Hippocampal formation (tissue), 2 donors: ENCODE measurements at regions not wholly inside any gene's neighbourhood (a gene's known extent, or its start where the extent isn't known, plus 50 kb on each side); places are given as distances from the start of the nearest gene placed in this dataset.

Experiments used
- DNase-seq, 2 donors: peaks; one replicate each; lab custom pipeline; 2025; lab: John Stamatoyannopoulos, UW

DNA sequence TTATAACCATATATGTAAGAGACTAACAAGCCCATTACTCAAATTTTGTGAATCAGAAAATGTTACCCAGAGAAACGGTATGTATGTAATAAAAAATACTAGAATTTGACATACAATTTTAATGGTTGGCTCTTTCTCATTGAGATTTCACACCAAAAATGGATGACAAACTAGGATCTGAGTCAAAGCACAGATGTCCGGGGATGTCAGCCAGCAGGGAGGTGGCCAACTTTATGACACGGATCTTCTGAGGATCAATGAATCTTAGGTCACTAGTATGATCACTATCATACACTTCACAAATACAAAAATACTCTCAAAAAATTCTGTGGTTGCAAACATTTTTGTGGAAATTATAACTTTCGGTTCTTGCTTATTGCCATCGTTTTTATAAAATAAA is 173.5 kb upstream of the NFE2L3 start:
- no peak for DNase-seq

DNA sequence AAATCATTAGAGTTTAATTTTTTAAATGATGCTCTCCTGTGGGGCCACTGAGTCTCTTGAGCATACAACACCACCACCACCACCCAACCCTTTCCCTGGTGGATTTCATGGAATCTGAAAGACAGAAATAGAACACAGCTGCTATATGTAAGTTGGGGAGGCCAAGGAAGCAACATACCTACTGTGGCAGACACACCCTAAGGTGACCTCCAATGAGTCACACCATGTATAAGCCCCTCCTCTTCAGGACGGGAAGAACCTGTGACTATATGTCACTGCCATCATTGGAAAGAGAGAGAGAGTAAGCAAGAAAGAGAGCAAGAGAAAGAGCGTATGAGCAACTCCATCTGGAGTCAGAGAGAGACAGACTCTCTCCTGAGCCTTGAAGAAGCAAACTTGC is 172.4 kb upstream of the NFE2L3 start:
- DNase-seq, result no peak

DNA sequence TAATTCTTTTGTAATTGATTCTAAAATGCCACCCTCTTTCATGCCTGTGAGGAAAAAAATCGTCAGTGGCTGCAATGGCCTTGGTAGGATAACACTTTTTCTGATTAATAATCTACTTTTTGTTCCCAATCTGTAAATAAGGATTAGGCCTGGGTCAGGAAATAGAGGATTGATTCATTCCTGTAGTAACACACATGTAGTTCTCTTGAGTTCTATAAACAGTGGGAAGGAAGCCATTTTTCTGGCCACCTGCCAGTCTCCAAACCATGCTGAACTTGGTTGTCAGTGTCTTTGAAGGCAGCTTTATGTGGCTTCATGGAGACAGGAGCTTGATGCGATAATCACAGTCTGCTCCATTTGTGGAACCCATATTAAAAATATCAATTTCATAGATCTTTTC is 169.3 kb upstream of the NFE2L3 start:
- no peak for DNase-seq

DNA sequence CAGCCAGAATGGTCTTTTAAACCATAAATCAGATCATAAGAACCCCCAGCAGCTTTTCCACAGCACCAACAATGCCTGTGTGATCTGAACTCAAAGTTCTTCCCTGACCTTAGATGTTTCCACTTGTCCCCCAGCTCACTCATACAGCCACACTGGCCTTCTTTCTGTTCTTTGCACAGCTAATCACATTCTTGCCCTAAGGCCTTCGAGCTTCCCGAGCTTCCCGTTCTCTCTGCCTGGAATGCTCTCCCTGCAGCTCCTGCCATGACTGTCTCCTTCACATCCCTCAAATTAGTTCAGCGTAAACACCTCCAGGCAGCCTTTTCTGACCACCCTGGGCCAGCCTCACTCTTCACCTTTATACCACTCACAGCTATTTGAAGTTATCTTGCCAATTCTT is 166.8 kb upstream of the NFE2L3 start:
- DNase-seq, result no peak

DNA sequence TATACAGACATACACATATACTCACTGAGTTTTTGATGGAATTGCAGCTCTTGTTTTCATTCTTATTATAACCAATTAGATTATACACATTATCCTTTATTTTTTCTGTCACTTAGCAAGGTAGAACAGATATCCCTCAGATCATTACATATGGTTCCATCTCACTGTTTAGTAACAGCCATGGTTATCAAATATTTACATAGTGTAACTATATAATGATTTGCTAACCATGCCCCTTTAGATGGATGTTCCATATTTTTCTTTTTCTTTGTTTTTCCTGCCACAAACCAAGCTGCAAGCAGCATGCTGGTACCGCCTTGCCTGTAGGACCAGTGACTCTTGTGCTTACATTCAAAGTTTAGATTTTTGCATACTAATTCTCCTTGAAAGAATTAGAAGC is 163.4 kb upstream of the NFE2L3 start:
- no peak for DNase-seq

DNA sequence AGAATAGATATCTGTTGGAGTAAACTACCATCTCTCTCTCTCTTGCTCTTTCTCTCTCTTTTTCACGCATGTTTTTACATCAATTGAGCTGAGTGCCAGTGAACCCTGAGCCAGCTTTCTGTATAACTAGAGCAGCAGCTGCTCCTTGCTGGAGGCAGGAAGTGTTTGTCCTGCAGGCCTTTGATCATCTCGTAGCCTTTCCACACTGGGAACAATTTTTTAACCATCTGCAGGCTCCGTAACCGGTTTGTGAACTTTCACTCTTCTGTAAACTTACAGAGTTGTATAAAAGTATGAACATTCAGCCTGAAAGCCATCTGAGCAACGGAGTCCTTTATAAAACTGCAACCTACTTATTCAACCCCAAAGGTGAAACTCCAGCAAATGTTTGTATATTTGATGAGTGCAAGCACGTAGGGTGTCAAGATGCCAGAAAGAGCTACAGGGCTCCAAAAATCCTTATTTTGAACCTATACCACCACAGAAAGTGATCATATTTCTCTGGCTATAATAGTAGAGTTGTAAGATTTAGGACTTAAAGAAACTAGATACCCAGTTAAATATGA is 162.8 kb upstream of the NFE2L3 start:
- no peak for DNase-seq

DNA sequence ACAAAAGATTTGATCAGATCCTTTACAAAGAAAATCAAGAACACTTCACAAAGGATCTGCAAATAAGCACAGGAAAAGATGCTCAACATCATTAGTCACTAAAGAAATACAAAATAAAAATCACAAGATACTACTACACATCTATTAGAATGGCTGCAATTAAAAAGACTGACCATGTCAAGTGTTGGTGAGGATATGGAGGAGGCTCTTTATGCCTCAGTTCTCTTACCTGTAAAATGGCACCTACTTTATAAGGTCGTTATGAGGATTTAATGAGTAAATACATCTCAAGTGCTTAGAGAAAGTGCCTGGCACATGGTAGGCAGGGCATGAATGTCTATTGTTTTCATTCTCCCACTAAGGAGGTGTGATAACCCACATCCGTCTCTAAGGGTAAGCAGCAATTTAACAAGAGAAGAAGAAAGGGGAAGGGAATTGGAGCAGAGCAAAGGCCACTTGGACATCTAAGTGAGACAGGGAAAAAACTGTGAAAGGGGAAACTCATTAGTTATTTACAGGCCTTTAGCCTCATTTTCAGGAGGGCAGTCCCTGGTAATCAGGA is 157.5 kb upstream of the NFE2L3 start:
- no peak for DNase-seq

DNA sequence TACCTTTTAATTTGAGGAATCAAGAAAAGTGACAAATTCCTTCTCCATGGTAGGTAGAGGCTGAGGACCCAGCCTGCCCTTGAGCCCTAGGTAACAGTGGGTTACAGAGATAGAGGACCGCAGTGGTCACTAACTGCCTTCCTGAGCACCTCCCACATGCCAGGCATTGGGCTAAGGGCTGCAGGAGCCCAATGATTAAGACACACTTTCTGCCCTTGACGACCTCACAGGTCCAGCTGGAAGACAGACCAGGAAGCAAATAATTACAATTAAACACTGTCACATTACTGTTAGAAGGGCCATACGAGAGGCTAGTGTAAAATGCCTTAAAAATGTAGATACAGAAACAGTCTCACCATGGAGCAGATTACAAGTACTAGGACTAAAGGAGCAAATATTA is 156.8 kb upstream of the NFE2L3 start:
- DNase-seq, result no peak

DNA sequence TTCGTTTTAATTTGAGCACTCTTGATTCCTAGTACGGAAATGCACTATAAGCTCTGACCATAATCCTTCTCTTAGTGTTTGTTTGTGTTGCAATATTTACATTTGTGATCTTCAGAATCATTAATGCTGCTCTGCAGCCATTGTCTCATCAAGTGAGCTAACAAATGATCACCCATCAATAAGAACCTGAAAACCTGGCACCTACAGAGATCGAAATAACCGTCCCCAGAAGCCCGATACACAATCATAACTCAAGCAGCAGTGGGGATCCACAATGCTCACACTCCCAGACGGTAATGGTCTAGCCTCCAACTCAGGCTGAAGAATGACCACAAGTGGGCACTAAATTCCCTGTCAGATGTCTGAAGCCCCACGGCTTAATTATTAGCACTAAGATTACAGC is 156.0 kb upstream of the NFE2L3 start:
- no peak for DNase-seq

DNA sequence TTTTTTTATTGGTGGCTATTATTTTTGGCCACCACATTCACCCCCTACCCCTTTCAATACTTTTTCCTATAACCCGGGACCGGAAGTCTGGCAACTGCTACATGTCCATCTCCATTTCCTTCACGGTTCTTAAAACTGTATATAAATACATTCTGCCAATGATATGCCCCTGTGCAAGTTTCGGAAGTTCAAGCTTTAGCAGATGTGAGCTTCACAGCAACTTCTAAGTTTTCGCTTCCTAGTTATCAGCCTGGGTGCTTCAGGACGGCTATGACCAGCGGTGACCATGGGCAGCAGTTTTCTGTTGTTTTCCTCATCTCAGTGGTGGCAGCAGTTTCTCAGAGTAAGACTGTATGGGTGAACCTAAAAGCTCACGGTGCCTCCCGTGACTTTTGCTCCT is 153.5 kb upstream of the NFE2L3 start:
- no peak for DNase-seq

DNA sequence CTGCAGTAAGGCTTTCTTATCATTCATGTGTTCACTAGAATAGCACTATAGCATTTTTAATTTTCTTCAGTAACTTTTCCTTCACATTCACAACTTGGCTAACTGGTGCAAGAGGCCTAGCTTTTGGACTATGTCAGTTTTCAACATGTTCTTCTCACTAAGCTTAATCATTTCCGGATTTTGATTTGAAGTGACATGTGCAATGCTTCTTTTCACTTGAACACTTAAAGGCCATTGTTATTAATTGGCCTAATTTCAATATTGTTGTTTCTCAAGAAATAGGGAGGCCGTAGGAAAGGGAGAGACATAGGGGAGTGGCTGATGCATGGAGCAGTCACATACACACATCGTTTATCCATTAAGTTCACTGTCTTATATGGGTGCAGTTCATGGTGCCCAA is 151.2 kb upstream of the NFE2L3 start:
- no peak for DNase-seq

DNA sequence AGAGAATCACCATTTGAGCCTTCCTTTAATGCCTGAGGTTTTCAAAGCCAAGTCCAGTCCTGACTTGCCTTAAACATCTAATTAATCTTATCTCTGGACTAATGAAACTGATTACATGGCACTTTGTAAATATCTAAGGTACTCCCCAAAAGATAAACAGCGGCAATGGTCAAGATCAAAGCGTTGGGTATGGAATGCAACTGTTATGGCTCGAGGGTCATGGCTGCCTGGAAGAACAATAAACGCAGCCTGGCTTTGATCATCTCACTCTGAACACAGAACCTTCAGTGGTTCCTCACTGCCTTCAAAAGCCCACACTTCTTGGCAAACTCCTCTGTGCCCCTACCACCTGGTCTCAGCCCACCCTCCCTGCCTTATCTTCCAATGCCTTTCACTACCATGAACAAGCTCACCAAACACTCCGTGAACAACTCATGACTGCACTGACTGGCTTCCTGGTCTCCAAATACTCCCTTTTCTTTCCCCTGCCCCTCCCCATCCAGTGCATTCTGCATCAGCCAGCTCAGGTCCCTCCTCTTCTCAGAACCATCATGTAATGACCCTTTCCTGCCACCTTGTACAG is 150.2 kb upstream of the NFE2L3 start:
- no peak for DNase-seq

DNA sequence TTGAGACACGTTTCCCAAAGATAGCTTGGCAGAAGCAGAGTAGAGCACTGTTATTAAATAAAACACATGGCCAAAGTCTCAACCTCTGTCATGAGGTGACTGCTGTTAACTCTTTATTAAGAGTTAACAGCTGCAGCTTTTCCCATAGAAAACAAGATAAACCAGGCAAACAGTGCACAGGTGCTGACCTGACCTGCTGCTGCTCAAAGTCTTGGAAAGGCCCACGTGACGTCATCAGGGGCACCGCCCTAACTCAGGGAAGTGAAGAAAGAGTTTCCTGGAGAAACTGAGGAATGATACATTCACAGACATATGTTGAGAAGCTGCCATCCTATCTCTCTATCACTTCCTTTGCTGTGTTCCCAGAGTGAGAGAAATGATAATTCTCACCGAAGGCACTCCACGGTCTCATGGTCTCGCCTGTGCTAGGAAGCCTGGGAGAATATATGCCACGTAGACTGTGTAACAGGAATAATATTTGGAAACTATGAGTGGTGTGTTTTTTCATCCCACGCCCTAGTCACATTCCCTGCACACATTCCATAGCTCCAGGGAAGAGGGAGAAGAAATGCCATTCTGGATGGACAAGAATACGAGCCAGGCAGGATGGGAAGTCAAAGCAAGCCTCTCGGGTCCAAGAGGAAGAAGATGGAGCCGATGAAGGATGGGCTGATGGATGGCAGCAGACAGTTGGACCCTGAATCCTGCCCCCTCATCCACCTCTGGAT is 146.2 kb upstream of the NFE2L3 start:
- no peak for DNase-seq

DNA sequence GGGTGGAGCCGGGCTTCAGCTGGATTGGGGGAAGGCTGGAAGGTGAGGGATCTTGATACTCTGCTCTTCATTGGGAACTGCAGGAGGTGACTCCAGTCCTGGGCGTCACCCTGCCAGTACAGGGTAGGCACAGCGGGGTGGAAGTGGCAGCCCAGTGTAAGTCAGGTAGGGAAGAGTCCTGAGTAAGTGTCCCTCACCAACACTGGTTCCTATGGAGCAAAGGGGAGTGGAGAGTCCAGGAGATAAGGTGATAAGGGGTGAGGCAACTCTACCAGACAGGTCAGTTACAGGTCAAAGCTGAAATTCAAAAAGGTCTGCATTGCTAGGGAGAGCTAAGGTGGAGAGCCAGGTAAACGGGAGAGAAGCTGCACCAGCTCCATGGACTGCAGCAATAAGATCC is 145.6 kb upstream of the NFE2L3 start:
- DNase-seq, result no peak

DNA sequence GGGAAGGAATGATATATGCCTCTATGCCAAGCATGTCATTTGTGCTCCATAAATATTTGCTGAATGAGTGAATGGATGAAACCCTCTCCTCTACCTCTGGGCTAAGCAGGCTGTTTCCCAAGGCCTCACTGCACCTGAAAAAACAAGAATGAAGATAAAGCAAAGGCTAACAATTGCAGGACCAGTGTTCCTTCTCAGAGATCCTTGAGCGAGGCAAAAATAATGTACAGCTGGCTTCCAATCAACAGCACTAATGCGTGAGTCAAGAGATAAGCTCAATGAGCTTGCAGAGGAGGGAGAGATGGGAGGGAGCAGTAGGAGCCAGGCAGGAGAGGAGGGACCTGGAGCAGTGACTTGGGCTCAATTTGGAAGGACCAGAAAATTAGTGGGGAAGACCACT is 144.5 kb upstream of the NFE2L3 start:
- no peak for DNase-seq

DNA sequence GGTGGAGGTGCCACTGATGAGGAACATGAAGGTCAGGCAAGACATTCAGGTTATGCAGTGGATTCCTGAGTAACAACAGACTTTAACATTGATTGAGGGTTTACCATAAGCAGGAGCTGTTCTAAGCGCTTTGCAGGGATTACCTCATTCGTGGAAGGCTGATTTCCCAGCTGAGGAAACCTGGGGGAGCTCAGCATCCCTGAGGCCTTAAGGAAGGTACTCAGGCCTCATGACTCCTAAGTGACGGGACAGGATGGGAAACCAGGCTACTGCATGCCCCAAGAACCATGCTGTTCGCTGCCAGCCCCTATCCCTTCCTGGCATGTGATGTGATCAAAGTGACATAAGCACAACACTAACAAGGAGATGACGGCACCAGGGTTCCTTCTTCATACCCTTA is 143.6 kb upstream of the NFE2L3 start:
- DNase-seq, result no peak

DNA sequence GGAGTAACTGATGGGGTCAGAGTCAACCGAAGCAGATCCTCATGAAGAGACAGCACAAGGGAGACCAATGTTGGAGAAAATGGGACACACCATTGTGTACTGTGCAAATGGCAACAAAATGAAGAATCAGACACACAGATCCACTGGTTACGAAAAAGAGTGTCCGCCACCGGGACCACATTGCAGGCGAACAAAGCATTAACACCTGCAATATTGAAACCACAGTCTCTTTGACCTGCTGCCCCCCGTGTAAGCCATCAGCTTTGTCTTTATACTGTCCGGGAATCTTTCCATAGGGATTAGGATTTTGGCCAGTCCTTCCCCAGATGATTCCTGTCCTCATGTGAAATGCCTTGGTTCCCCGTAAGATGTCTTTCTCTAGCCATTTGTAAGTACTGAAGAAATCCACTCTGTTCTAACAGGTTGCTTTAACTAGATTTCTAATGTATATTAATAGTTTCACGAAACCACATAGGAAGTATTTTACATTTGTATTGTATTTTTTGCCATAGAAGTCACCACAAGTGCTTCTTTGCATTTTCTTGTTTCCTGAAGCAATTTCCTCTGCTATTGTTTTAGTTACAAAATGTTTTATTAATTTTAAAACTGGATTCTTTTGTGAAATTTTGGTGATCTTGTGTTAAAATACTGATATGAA is 140.8 kb upstream of the NFE2L3 start:
- no peak for DNase-seq

DNA sequence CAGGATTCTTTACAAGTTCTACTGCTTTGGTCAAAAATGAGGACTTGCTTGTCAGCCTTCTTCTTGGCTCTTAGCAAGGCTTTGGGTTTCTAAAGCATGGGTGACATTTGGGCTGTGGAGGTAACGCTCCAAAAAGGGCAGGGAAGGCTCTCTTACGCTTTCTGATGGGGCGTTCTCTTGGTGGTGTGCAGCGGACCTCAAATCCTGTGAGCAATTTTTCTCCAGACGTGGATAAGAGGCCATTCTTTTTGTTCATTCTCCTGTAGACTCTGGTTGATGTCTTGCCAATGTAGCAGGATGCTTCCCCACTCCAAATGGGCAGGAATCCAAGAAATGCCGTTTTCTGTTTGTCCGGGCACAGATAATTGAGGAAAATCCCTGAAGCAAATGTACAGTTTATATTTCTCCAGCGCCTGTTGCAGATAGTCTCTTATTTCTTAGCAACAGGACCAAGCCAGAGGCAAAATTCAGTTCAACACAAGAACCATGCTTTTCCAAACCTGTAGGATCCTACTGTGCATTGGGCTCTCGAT is 138.4 kb upstream of the NFE2L3 start:
- DNase-seq, result no peak

DNA sequence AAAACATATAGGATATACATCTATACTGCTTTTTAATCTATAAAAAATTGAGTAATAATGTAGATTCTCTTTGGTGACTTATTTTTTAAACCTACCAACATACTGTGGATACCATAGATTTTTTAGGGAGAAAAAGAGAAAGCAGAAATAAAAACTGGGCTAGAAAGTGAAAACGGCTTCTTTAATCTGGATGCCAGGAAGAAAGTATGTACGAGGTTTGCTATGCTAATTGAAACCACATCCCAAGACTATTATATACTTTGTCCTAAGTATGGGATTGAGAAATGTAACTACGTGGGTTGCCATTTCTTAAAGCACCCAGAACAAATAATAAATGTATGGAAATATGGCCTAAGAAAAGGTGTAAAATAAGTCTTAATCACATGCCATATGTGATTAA is 129.0 kb upstream of the NFE2L3 start:
- DNase-seq, result no peak

DNA sequence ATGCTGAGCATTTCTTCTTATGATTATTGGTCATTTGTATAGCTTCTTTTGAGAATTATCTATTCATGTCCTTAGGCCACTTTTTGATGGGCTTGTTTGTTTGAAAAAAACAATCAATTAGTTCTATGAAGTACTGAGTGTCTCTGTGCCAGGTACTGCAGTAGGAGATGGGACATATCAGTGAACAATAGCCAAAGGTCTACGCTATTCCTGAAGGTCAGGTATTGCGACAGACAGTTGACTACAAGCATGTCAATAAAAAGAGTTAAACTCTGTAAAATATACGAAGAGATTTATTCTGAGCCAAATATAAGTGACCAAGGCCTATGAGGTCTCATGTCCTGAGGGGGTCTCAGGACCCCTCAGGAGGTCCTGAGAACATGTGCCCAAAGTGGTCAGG is 122.1 kb upstream of the NFE2L3 start:
- no peak for DNase-seq

DNA sequence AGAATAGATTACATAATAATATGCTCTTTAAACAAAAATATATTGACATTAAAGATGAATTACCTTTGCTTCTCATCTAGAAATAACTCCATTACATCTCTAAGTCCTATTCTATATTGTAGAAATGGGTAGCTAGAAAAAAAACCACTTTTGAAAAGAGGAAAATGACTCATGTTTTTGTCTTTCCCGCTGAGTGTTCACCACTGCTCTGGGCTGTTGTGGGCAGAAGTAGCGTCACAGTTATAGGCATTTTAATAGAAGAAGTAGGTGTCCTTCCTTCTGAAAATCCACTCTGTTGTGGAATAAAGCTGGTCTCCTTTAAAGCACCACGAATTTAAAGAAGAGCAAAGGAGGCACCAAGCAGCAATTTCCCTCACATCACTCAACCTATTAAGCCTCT is 117.6 kb upstream of the NFE2L3 start:
- DNase-seq, result no peak

DNA sequence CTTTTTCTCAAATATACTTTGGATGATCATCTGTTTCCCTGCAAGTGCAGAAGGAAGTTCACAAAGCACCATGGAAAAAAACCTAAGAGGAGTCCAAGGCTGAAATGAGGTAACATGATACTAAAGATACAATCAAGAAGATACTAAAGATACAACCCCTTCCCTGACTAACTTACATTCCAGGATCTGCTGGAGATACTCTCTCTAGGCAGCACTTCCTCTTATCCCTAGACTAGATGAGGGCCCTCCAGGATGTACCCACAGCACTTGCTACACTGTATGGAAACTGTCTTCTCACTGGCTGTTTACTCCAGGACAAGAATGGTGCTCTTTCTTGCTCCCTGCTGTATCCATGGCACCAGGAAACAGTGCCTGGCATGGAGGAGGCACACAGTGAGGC is 116.4 kb upstream of the NFE2L3 start:
- DNase-seq, result no peak

DNA sequence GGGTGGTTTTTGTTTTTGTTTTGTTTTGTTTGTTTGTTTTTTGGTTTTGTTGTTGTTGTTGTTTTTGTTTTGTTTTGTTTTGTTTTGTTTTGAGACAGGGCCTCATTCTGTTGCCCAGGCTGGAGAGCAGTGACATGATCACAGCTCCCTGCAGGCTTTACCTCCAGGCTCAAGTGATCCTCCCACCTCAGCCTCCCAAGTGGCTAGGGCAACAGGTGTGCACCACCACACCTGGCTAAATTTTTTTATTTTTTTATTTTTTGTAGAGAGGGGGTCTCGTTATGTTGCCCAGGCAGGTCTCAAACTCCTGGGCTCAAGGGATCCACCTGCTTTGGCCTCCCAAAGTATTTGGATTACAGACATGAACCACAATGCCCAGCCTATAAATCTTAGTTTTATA is 115.9 kb upstream of the NFE2L3 start:
- no peak for DNase-seq
